Activated CD8-positive, alpha-beta memory T cell treated with anti-CD3 and anti-CD28 coated beads for 48 hours (primary cell): ENCODE measurements at regions not wholly inside any gene's neighbourhood (a gene's known extent, or its start where the extent isn't known, plus 50 kb on each side); places are given as distances from the start of the nearest gene placed in this dataset.

ENCODE experiments used
- DNase-seq, 3 experiments: peaks; one replicate each; pipeline ENCODE4 v3.0.0-alpha.2; 2020; ENCODE audit warnings: low read depth in 2 of 3, low spot score in 2 of 3

- no peak for DNase-seq
Measured at GRCh38 chr5:124692950-124693349, 53.5 kb downstream of the ZNF608 start.

- DNase-seq = no peak
Measured at GRCh38 chr5:124692324-124692723, 54.1 kb downstream of the ZNF608 start.

GRCh38 chr5:124689653-124690052 is 56.8 kb downstream of the ZNF608 start:
- DNase-seq = no peak

- no peak for DNase-seq
Measured at GRCh38 chr5:124686239-124687004, 60.0 kb downstream of the ZNF608 start.

GRCh38 chr5:124685404-124685930 is 61.0 kb downstream of the ZNF608 start:
- no peak for DNase-seq

- no peak for DNase-seq
Measured at GRCh38 chr5:124683917-124684555, 62.4 kb downstream of the ZNF608 start.

GRCh38 chr5:124679578-124680199 is 66.8 kb downstream of the ZNF608 start:
- DNase-seq = no peak

GRCh38 chr5:124678922-124679519 is 67.4 kb downstream of the ZNF608 start:
- no peak for DNase-seq

- no peak for DNase-seq
Measured at GRCh38 chr5:124678468-124678867, 68.0 kb downstream of the ZNF608 start.

GRCh38 chr5:124677374-124678351 is 68.8 kb downstream of the ZNF608 start:
- DNase-seq = no peak

GRCh38 chr5:124675931-124676846 is 70.2 kb downstream of the ZNF608 start:
- no peak for DNase-seq

- DNase-seq = no peak
Measured at GRCh38 chr5:124671193-124671592, 75.2 kb downstream of the ZNF608 start.

GRCh38 chr5:124670722-124671184 is 75.7 kb downstream of the ZNF608 start:
- no peak for DNase-seq

GRCh38 chr5:124669956-124670721 is 76.3 kb downstream of the ZNF608 start:
- DNase-seq = no peak

- no peak for DNase-seq
Measured at GRCh38 chr5:124669300-124669648, 77.2 kb downstream of the ZNF608 start.

GRCh38 chr5:124668353-124669299 is 77.8 kb downstream of the ZNF608 start:
- DNase-seq = no peak

- DNase-seq = no peak
Measured at GRCh38 chr5:124665625-124666024, 80.8 kb downstream of the ZNF608 start.

GRCh38 chr5:124665035-124665434 is 81.4 kb downstream of the ZNF608 start:
- no peak for DNase-seq
